Karpas-422 (cell line): ENCODE measurements at regions not wholly inside any gene's neighbourhood (a gene's known extent, or its start where the extent isn't known, plus 50 kb on each side); places are given as distances from the start of the nearest gene placed in this dataset.

ENCODE experiments used
- DNase-seq: peaks from one replicate; pipeline ENCODE4 v3.0.0-alpha.2; 2015
- H2AFZ ChIP-seq: fragments of 200-600 bp; sonication (generic); 2 replicates; pipeline ENCODE4 v1.6.1; 2014; ENCODE audit warnings: antibody characterized with exemption, low read length, mixed read lengths
- H3K27ac ChIP-seq: fragments of 200-600 bp; sonication (generic); 2 replicates; pipeline ENCODE4 v1.5.1; 2014; ENCODE audit warnings: mild to moderate bottlenecking, low read length, moderate library complexity
- H3K27me3 ChIP-seq: fragments of 200-600 bp; sonication (generic); 2 replicates; pipeline ENCODE4 v1.6.1; 2014; ENCODE audit warnings: low read length, mixed read lengths
- H3K36me3 ChIP-seq: fragments of 200-600 bp; sonication (generic); 2 replicates; pipeline ENCODE4 v1.6.1; 2014; ENCODE audit warnings: low read length, mixed read lengths; ENCODE audit not compliant: insufficient read depth
- H3K4me1 ChIP-seq: fragments of 200-600 bp; sonication (generic); 2 replicates; pipeline ENCODE4 v1.6.1; 2014; ENCODE audit warnings: mild to moderate bottlenecking, low read length, mixed read lengths
- H3K4me2 ChIP-seq: fragments of 200-600 bp; sonication (generic); 2 replicates; pipeline ENCODE4 v1.6.1; 2014; ENCODE audit warnings: low read length, low read depth, mild to moderate bottlenecking; ENCODE audit not compliant: poor library complexity, severe bottlenecking
- H3K4me3 ChIP-seq: fragments of 200-600 bp; sonication (generic); 2 replicates; pipeline ENCODE4 v1.5.1; 2014; ENCODE audit warnings: mild to moderate bottlenecking, antibody characterized with exemption, low read length, mixed read lengths
- H3K79me2 ChIP-seq: fragments of 200-600 bp; sonication (generic); 2 replicates; pipeline ENCODE4 v1.6.1; 2014; ENCODE audit warnings: mild to moderate bottlenecking, low read length, mixed read lengths
- H3K9ac ChIP-seq: fragments of 200-600 bp; sonication (generic); 2 replicates; pipeline ENCODE4 v1.6.0; 2014; ENCODE audit warnings: low read length
- H3K9me2 ChIP-seq: fragments of 200-600 bp; sonication (generic), shearing (Covaris generic); replicated peaks from 2 replicates; pipeline ENCODE4 v1.6.0; 2014; ENCODE audit warnings: mild to moderate bottlenecking, low read length, moderate library complexity; ENCODE audit not compliant: insufficient read depth
- H3K9me3 ChIP-seq: fragments of 300-700, 200-600 bp; sonication (generic); 2 replicates; pipeline ENCODE4 v1.6.1; 2014; ENCODE audit warnings: low read length, mixed read lengths
- H4K20me1 ChIP-seq: fragments of 200-600 bp; sonication (generic); 2 replicates; pipeline ENCODE4 v1.6.1; 2014; ENCODE audit warnings: mild to moderate bottlenecking, antibody characterized with exemption, low read length, low read depth; ENCODE audit not compliant: insufficient read depth

DNA sequence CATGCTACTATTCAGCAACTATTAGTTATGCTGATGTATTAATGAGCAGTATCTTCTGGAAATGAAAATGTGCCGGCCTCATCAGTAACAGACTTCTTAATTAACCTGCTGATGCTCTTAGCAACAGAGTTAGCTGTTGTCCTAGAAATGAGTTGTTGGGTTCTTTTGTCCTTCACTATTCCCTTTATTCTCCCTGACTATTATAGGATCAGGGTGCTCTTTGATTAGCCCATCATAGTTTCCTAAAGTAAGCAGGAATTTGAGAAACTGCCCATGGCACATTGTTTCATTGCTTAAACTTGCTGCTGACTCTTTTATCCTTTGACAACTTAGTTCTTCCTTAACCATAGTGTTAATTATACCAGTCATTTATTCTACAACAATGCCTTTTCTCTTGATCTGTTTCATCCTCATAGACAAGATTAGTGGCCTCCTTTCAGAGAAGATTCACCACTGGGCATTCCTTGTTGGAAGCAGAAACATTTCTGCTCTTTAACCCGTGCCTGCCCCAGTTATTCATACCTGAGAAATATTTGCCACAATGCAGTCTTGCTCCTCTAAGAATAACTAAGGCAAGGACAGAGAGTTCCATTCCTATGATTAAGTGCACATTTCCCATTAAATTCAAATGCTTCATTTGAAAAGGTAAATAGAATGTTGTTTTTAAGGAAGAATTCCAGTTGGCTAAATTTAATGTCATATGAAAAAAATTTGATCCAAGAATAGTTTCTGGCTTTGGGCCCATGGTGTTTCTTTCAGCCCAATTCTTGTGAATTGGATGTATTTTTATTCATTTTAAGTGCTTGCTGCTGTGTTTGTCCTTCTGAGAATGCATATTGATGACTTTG, 573.3 kb upstream of the TBL1XR1 start:
- Histone ChIP-seq H3K27me3 (no peaks in the 10 kb centered on the region), H3K27ac (no peak overlapping the region), H3K79me2 (no peaks in the 10 kb centered on the region), H3K4me1 (no peaks in the 10 kb centered on the region), H4K20me1 (no peaks in the 10 kb centered on the region), H3K9me3 (no peaks in the 10 kb centered on the region), H3K36me3 (no peaks in the 10 kb centered on the region), H3K4me3 (no peak overlapping the region), H3K9ac (no peak overlapping the region), H2AFZ (no peak overlapping the region), H3K4me2 (no peak overlapping the region), H3K9me2 (no peaks in the 10 kb centered on the region)
- DNase-seq, result no peak

DNA sequence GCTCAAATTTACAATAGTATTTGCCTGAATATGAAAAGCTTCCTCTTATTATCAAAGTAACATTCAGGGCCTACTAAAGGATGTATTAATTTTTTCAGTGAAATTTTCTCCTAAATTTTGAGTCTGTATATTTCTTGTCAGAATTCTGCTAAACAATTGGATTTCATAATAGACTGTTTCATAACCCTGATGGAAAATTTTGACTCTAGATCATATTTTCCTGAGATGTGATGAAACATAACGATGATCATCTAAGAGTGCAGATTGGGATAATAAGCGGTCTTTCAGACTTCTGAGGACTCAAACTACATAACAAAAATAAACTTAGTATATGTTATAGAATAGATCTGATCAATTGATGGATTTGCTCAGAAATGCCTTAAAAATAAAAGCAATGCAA, 574.5 kb upstream of the TBL1XR1 start:
- Histone ChIP-seq H3K27ac (no peak overlapping the region), H3K27me3 (no peaks in the 10 kb centered on the region), H3K9me2 (no peaks in the 10 kb centered on the region), H3K9me3 (no peaks in the 10 kb centered on the region), H3K4me3 (no peak overlapping the region), H3K9ac (no peak overlapping the region), H4K20me1 (no peaks in the 10 kb centered on the region), H3K4me1 (no peaks in the 10 kb centered on the region), H3K4me2 (no peak overlapping the region), H2AFZ (no peak overlapping the region), H3K79me2 (no peaks in the 10 kb centered on the region), H3K36me3 (no peaks in the 10 kb centered on the region)
- no peak for DNase-seq

DNA sequence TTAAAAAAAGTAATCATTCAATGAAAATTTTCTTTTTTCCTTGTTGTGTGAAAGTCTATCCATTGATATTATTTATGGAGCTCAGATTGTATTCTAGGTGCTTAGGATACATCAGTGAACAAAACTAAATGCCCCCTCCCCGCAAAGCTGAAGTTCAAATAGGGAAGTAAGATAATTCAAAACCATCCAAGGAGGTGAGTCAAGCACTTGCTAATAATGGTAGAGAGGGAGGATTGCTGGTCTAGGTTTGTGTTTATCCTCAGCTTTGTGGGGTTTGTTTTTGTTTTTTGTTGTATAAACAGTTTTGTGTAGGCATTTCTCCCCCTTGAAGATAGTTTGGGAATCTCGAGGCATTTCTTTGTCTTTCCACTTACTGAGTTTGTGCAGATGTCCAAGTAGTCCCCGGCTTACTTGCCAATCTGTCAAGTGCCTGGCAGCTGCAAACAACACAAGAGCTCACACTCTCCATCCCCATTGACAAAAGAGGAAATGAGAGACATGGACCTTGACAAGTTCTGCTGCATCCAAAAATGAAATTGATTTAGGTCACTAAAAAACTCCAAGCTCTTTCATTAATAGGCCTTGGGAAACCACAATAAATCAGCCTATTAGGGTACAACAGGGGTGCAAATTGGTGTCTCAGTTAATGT, 575.8 kb upstream of the TBL1XR1 start:
- Histone ChIP-seq H3K79me2 (no peaks in the 10 kb centered on the region), H3K36me3 (no peaks in the 10 kb centered on the region), H4K20me1 (no peaks in the 10 kb centered on the region), H3K4me2 (no peak overlapping the region), H3K9me3 (no peaks in the 10 kb centered on the region), H3K9me2 (no peaks in the 10 kb centered on the region), H3K4me1 (no peaks in the 10 kb centered on the region), H3K9ac (no peak overlapping the region), H3K27me3 (no peaks in the 10 kb centered on the region), H3K4me3 (no peak overlapping the region), H2AFZ (no peak overlapping the region), H3K27ac (no peak overlapping the region)
- DNase-seq, result no peak

DNA sequence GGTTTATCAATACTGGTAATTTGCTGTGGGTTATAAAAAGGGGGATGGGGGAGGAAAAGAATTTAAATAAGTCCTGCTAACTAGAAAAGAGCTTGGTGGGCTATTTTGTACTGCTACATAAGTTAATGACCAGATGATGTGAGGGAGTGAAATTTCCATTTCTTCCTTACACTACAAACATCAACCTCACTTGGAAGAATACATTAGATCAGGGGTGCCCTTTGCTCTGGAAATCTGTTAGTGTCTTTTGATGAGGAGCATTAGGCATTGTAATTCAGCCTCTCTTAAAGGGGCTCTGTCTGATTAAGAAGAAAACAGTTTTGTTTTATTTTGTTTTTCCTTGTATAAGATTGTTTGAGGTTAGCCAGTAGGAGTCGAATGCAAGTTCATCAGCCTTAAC, 576.4 kb upstream of the TBL1XR1 start:
- no peaks in the 10 kb centered on the region for H3K27me3 ChIP-seq
- DNase-seq, result no peak
- H3K36me3 ChIP-seq, result no peaks in the 10 kb centered on the region
- H3K27ac ChIP-seq, result no peak overlapping the region
- no peaks in the 10 kb centered on the region for H3K79me2 ChIP-seq
- H3K9me2 ChIP-seq, result no peaks in the 10 kb centered on the region
- no peak overlapping the region for H3K9ac ChIP-seq
- no peak overlapping the region for H3K4me3 ChIP-seq
- H3K9me3 ChIP-seq, result no peaks in the 10 kb centered on the region
- no peaks in the 10 kb centered on the region for H4K20me1 ChIP-seq
- no peak overlapping the region for H3K4me2 ChIP-seq
- no peaks in the 10 kb centered on the region for H3K4me1 ChIP-seq
- no peak overlapping the region for H2AFZ ChIP-seq

DNA sequence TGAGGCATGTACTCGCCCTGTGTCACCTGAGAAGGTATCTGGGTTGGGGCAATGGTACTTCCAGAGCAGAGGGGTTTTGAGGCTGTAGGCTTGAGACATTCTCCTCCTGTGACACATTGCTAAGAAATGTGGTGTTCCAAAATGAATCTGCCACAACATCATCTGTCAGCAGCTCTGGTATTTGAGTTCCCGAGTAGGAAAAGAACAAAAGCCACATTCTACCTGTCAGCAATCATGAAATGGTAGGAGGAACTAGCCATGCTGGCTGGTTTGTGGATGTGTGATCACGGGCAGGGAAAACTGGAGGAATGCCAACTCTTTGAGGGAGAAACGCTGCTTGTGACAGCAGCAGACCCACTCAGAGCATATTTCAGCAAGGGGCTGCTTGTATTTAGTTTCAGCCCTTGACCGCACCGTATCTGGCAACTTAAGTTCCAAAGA, 579.4 kb upstream of the TBL1XR1 start:
- Histone ChIP-seq H4K20me1 (no peaks in the 10 kb centered on the region), H3K9ac (no peak overlapping the region), H3K27me3 (no peaks in the 10 kb centered on the region), H3K4me2 (no peak overlapping the region), H2AFZ (no peak overlapping the region), H3K27ac (no peak overlapping the region), H3K9me3 (no peaks in the 10 kb centered on the region), H3K36me3 (no peaks in the 10 kb centered on the region), H3K4me3 (no peak overlapping the region), H3K9me2 (no peaks in the 10 kb centered on the region), H3K79me2 (no peaks in the 10 kb centered on the region), H3K4me1 (no peaks in the 10 kb centered on the region)
- no peak for DNase-seq

DNA sequence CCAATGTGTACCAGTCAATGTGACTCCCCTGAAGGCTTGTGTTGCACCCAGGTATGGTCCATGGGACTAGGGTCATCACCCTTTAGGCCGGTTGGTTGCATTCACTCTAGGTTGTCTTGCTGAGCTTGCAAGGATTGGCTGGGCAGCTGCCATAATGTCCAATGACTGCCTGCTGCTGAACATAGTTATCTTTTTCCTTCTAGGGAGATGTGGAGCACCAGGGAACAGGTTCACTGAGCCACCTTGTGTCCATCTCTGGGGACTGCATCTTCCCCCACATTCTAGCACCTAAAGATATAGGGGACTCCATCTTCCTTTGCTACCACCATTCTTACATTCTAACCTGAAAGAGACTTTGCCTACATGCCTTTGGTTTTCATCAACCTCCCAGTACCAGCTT, 580.4 kb upstream of the TBL1XR1 start:
- Histone ChIP-seq H2AFZ (no peak overlapping the region), H3K36me3 (no peaks in the 10 kb centered on the region)

DNA sequence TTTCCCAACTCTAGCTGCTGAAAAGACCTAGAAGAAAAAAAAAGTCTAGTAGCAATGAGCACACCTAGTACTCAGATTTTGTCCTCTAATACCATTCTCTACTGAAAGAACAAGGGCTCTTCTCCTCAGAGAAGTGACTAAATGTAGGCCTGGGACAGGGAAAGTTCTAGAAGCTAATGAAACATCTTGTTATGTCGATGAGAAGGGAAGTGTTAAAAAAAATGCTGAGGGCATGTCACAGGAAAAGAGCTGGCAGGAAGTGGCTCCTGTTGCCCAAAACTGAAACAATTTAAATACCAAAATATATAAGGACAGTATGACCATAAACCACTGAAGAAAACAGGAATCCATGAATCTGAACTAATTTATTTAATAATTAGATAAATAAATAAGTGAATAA, 581.4 kb upstream of the TBL1XR1 start:
- no peak for DNase-seq
- Histone ChIP-seq H3K4me2 (no peak overlapping the region), H3K27me3 (no peaks in the 10 kb centered on the region)

More for the DNA sequence above, 580.4 kb upstream of the TBL1XR1 start:
- Histone ChIP-seq H3K27me3 (no peaks in the 10 kb centered on the region), H3K4me2 (no peak overlapping the region), H4K20me1 (no peaks in the 10 kb centered on the region), H3K9me2 (no peaks in the 10 kb centered on the region), H3K79me2 (no peaks in the 10 kb centered on the region), H3K4me3 (no peak overlapping the region), H3K9ac (no peak overlapping the region), H3K27ac (no peak overlapping the region), H3K4me1 (no peaks in the 10 kb centered on the region), H3K9me3 (no peaks in the 10 kb centered on the region)
- peak; percentile 77 for DNase-seq

DNA sequence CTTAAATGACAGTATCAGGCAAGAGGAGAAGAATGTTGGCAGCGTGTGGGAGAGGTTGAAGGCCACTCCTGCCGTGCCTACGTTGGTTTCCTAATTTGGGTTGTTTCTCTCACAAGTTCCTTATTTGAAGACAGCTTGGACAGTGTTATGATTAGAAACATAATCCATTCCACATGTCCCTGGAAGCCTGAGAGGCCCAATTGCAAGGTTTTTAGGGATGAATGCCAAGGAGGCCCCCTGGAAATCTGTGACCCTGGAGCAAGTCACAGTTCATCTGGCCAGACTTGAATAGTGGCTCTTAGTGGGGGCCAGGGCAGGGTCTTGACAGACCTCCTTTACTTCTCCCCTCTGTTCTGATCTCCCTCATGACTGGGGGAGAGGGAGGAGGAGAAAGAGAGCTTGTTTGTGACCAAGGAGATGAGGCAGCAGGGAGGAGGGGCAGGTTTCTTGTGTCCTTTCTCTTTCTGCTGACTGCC, 584.4 kb upstream of the TBL1XR1 start:
- Histone ChIP-seq H3K9ac (no peak overlapping the region), H3K4me3 (no peak overlapping the region), H3K4me1 (no peaks in the 10 kb centered on the region), H3K27me3 (no peaks in the 10 kb centered on the region), H2AFZ (no peak overlapping the region), H3K9me3 (no peaks in the 10 kb centered on the region), H3K4me2 (no peak overlapping the region), H3K27ac (no peak overlapping the region), H3K9me2 (no peaks in the 10 kb centered on the region), H4K20me1 (no peaks in the 10 kb centered on the region), H3K79me2 (no peaks in the 10 kb centered on the region), H3K36me3 (no peaks in the 10 kb centered on the region)
- DNase-seq, result no peak

More for the DNA sequence above, 581.4 kb upstream of the TBL1XR1 start:
- Histone ChIP-seq H3K9me3 (no peaks in the 10 kb centered on the region), H3K36me3 (no peaks in the 10 kb centered on the region), H3K27ac (no peak overlapping the region), H3K9ac (no peak overlapping the region), H3K4me3 (no peak overlapping the region), H3K79me2 (no peaks in the 10 kb centered on the region), H4K20me1 (no peaks in the 10 kb centered on the region), H3K9me2 (no peaks in the 10 kb centered on the region), H2AFZ (no peak overlapping the region), H3K4me1 (no peaks in the 10 kb centered on the region)
